22Rv1 (cell line): ENCODE measurements at regions not wholly inside any gene's neighbourhood (a gene's known extent, or its start where the extent isn't known, plus 50 kb on each side); places are given as distances from the start of the nearest gene placed in this dataset.

ENCODE experiments used
- ZFX ChIP-seq: fragments of 450-650 bp; IDR thresholded peaks from 2 replicates; pipeline ENCODE4 v1.6.1; 2017; ENCODE audit warnings: antibody characterized with exemption, borderline replicate concordance
- TF ChIP-seq, protein P1 (sequence below): fragments of 450-650 bp; IDR thresholded peaks from 2 replicates; pipeline ENCODE4 v1.5.1; 2017; ENCODE audit warnings: mild to moderate bottlenecking

DNA sequence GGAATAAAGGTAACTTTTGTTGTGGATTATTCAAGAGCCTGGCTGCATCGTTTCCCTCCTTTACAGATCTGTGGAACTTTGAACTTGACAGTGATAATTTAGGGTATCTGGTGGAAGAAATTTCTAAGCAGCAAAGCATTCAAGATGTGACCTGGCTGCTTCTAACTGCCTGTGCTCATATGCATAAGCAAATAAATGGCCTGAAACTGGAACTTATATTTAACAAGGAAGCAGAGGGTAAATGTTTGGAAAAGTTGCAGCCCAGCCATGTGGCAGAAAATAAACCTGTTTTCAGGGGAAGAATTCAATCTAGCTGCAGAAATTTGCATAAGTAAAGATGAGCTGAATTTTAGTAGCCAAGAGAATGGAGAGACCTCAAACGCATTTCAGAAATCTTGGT, 173.5 kb downstream of the C6orf118 start:
- TF ChIP-seq, protein P1, sequence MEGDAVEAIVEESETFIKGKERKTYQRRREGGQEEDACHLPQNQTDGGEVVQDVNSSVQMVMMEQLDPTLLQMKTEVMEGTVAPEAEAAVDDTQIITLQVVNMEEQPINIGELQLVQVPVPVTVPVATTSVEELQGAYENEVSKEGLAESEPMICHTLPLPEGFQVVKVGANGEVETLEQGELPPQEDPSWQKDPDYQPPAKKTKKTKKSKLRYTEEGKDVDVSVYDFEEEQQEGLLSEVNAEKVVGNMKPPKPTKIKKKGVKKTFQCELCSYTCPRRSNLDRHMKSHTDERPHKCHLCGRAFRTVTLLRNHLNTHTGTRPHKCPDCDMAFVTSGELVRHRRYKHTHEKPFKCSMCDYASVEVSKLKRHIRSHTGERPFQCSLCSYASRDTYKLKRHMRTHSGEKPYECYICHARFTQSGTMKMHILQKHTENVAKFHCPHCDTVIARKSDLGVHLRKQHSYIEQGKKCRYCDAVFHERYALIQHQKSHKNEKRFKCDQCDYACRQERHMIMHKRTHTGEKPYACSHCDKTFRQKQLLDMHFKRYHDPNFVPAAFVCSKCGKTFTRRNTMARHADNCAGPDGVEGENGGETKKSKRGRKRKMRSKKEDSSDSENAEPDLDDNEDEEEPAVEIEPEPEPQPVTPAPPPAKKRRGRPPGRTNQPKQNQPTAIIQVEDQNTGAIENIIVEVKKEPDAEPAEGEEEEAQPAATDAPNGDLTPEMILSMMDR, result no peak
- TF ChIP-seq ZFX, result no peak
